Uterus (tissue), 2 donors: ENCODE measurements at regions not wholly inside any gene's neighbourhood (a gene's known extent, or its start where the extent isn't known, plus 50 kb on each side); places are given as distances from the start of the nearest gene placed in this dataset.

Experiments used
- CTCF ChIP-seq, 4 experiments: fragments of 200-600 bp in 2 of 4; fragments of 450-650 bp in 2 of 4; sonication (generic) in 2 of 4; IDR thresholded peaks; one replicate each; pipeline ENCODE4 v1.5.1; 2016 to 2019; ENCODE audit warnings: antibody characterized with exemption in 4 of 4, mild to moderate bottlenecking in 2 of 4, moderate library complexity in 1 of 4
- POLR2A ChIP-seq, 2 donors: fragments of 450-650 bp; IDR thresholded peaks; one replicate each; pipeline ENCODE4 v1.6.1; 2016; ENCODE audit warnings: antibody characterized with exemption in 2 of 2, mild to moderate bottlenecking in 1 of 2, moderate library complexity in 1 of 2

- TF ChIP-seq CTCF (IDR thresholded peaks at IDR 0.05) (no peak), POLR2A (IDR thresholded peaks at IDR 0.05) (no peak)
These were observed 267.0 kb upstream of the TYRP1 start for GRCh38 chr9:12425878-12426864.
